HEK293T (cell line): ENCODE measurements at regions not wholly inside any gene's neighbourhood (a gene's known extent, or its start where the extent isn't known, plus 50 kb on each side); places are given as distances from the start of the nearest gene placed in this dataset.

Experiments used
- FOXK2 ChIP-seq: fragments of 450-650 bp; IDR thresholded peaks from 2 replicates; pipeline ENCODE4 v1.6.1; 2016; ENCODE audit warnings: mild to moderate bottlenecking
- FOXM1 ChIP-seq: fragments of 450-650 bp; IDR thresholded peaks from 2 replicates; pipeline ENCODE4 v1.6.1; 2017; ENCODE audit warnings: mild to moderate bottlenecking, borderline replicate concordance
- SP1 ChIP-seq: fragments of 450-650 bp; IDR thresholded peaks from 2 replicates; pipeline ENCODE4 v1.6.1; 2017
- SUZ12 ChIP-seq: fragments of 450-650 bp; IDR thresholded peaks from 2 replicates; pipeline ENCODE4 v1.6.1; 2016; ENCODE audit warnings: mild to moderate bottlenecking

DNA sequence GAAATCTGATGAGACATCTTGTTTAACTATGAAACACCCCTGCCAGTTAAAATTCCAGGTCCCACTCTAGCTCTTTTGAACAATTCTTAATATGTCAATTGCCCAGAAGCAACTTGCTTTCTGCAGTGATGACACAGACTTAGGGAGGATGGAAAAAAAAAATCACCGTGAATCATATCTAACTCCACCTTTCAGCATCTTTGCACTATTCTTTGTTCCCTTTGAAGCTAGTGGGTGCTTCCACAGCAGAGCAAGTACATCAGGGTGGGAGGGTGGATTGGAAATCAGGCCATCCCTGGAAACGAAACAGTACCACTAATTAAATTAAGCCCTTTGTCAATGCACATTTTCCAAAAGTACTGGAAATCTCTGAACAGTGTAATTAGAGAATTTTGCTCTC is 324.3 kb upstream of the MEIS1 start:
- TF ChIP-seq FOXK2 (no peak), FOXM1 (no peak), SP1 (no peak), SUZ12 (no peak)
